VCaP (cell line): ENCODE measurements at regions not wholly inside any gene's neighbourhood (a gene's known extent, or its start where the extent isn't known, plus 50 kb on each side); places are given as distances from the start of the nearest gene placed in this dataset.

Experiments used
- H3K27ac ChIP-seq: fragments of 450-650 bp; 2 replicates; pipeline ENCODE4 v1.5.1; 2017
- CTCF ChIP-seq: fragments of 450-650 bp; conservative IDR thresholded peaks from 2 replicates; pipeline ENCODE4 v1.5.1; 2017; ENCODE audit warnings: mild to moderate bottlenecking, moderate library complexity

- no peak for TF ChIP-seq CTCF
- no peak overlapping the region for H3K27ac ChIP-seq
These were observed 143.4 kb downstream of the IRF8 start for GRCh38 chr16:86042393-86042792.

- no peak for TF ChIP-seq CTCF
- no peak overlapping the region for H3K27ac ChIP-seq
These were observed 144.2 kb downstream of the IRF8 start for GRCh38 chr16:86042996-86043725.

GRCh38 chr16:86044241-86044671, 145.3 kb downstream of the IRF8 start:
- TF ChIP-seq CTCF: no peak
- H3K27ac ChIP-seq: no peak overlapping the region

- H3K27ac ChIP-seq: no peak overlapping the region
- TF ChIP-seq CTCF: no peak
These were observed 146.1 kb downstream of the IRF8 start for GRCh38 chr16:86044881-86045590.

- H3K27ac ChIP-seq: no peak overlapping the region
- no peak for TF ChIP-seq CTCF
These were observed 146.6 kb downstream of the IRF8 start for GRCh38 chr16:86045591-86045971.

- no peak overlapping the region for H3K27ac ChIP-seq
- no peak for TF ChIP-seq CTCF
These were observed 147.1 kb downstream of the IRF8 start for GRCh38 chr16:86046026-86046425.

- no peak for TF ChIP-seq CTCF
- no peak overlapping the region for H3K27ac ChIP-seq
These were observed 147.8 kb downstream of the IRF8 start for GRCh38 chr16:86046667-86047270.
